Spleen (tissue), 7 donors: ENCODE measurements at regions not wholly inside any gene's neighbourhood (a gene's known extent, or its start where the extent isn't known, plus 50 kb on each side); places are given as distances from the start of the nearest gene placed in this dataset.

ENCODE experiments used
- POLR2A ChIP-seq, 3 donors: fragments of 450-650 bp; IDR thresholded peaks; one replicate each; pipeline ENCODE4 v1.5.1; 2017; ENCODE audit warnings: antibody characterized with exemption in 3 of 3, mild to moderate bottlenecking in 1 of 3
- POLR2AphosphoS5 ChIP-seq, 3 donors: sonication (generic); formaldehyde crosslinking; IDR thresholded peaks; one replicate each; pipeline ENCODE4 v1.5.1; 2017; ENCODE audit warnings: antibody characterized with exemption in 3 of 3
- TF ChIP-seq, protein P1 (sequence below), 11 experiments: fragments of 200-600 bp in 7 of 11; fragments of 450-650 bp in 4 of 11; sonication (generic) in 4 of 11; IDR thresholded peaks in 8 of 11; conservative IDR thresholded peaks in 3 of 11; 1 replicate in 7 of 11; 2 replicates in 4 of 11; pipeline versions ENCODE4 v1.4.0 to v1.8.0; 2016 to 2021; ENCODE audit warnings: antibody characterized with exemption in 11 of 11, inconsistent platforms in 4 of 11, mild to moderate bottlenecking in 1 of 11
- donor health status: DM: no; HTN: no; CAD: no; lungs with moderate emphysema.
- donor health status: DM: no; HTN: no; CAD: no.
- donor health status: DM: no; HTN: no; CAD: no.

DNA sequence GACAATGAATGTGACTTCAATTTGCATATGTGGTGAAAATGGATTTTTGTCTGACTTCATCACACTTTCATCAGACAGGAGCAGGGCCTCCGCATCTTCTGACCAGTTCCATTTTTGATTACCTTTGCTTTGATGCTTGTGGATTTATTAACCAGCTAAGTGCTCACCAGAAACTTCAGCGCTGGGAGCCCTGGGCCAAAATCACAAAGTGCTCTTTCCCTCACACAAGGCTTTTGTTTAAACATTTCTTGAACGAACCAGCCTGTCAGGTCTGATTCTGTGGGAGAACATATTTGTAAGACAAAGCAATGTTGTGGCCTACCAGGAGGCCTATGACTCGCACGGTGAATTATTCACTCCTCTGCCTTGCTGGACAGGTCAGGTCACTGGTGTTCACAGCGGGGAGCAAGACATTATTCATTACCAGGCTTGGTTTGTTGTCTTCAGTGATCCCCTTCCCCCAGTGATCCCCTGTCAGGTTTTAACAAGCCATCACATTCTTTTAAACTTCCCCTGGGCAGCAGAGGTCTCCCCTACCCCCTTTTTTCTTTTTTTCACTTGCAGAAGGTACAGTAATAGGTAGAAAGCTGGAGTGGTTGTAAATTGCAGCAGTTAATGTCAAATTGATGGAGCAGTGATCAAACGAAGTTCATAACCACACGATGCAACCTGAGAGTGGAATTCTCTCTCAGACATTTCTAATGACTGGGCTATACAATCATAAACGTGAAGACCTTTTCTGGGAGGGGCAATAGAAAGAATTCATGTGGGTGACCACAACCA is 167.5 kb upstream of the PRICKLE1 start:
- TF ChIP-seq, protein P1, sequence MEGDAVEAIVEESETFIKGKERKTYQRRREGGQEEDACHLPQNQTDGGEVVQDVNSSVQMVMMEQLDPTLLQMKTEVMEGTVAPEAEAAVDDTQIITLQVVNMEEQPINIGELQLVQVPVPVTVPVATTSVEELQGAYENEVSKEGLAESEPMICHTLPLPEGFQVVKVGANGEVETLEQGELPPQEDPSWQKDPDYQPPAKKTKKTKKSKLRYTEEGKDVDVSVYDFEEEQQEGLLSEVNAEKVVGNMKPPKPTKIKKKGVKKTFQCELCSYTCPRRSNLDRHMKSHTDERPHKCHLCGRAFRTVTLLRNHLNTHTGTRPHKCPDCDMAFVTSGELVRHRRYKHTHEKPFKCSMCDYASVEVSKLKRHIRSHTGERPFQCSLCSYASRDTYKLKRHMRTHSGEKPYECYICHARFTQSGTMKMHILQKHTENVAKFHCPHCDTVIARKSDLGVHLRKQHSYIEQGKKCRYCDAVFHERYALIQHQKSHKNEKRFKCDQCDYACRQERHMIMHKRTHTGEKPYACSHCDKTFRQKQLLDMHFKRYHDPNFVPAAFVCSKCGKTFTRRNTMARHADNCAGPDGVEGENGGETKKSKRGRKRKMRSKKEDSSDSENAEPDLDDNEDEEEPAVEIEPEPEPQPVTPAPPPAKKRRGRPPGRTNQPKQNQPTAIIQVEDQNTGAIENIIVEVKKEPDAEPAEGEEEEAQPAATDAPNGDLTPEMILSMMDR (IDR thresholded peaks at IDR 0.05 in 8 of 11, conservative IDR thresholded peaks at IDR 0.05 in 3 of 11), result no peak
- no peak for TF ChIP-seq POLR2A (IDR thresholded peaks at IDR 0.05)
- no peak for TF ChIP-seq POLR2AphosphoS5 (IDR thresholded peaks at IDR 0.05)
